Kidney (tissue), 13 donors: ENCODE measurements at regions not wholly inside any gene's neighbourhood (a gene's known extent, or its start where the extent isn't known, plus 50 kb on each side); places are given as distances from the start of the nearest gene placed in this dataset.
A peak's percentile ranks its signal among the peaks of the same experiment; 100 is the strongest.

Experiments
- DNase-seq, 5 donors: peaks; one replicate each; pipeline ENCODE4 v3.0.0-alpha.2; 2013 to 2020
- FAIRE-seq: peaks from 2 replicates; lab custom pipeline; 2012; peaks lifted over from hg19 to GRCh38; lab: Jason Lieb, UNC
- H3K27ac ChIP-seq, 2 donors: one replicate each; pipeline ENCODE4 v1.7.0; 2013; ENCODE audit warnings: low read depth in 2 of 2, low read length in 2 of 2, inconsistent platforms in 1 of 2
- H3K27me3 ChIP-seq: one replicate; pipeline ENCODE4 v1.7.1; 2013; ENCODE audit warnings: low read length, inconsistent platforms; ENCODE audit not compliant: control insufficient read depth, insufficient read depth
- H3K36me3 ChIP-seq, 3 donors: one replicate each; pipeline versions ENCODE4 v1.7.0 to v1.7.1; 2013; ENCODE audit warnings: low read length in 3 of 3, control low read depth in 1 of 3, inconsistent platforms in 1 of 3; ENCODE audit not compliant: insufficient read depth in 3 of 3, control insufficient read depth in 2 of 3
- H3K4me1 ChIP-seq, 3 donors: one replicate each; pipeline versions ENCODE4 v1.7.0 to v1.7.1; 2013; ENCODE audit warnings: low read length in 3 of 3, inconsistent platforms in 1 of 3, low read depth in 1 of 3; ENCODE audit not compliant: control insufficient read depth in 2 of 3, insufficient read depth in 2 of 3
- H3K4me3 ChIP-seq, 3 donors: one replicate each; pipeline versions ENCODE4 v1.7.0 to v1.8.1; 2013; ENCODE audit warnings: low read length in 3 of 3, control low read depth in 1 of 3, inconsistent platforms in 1 of 3
- H3K9ac ChIP-seq, 3 donors: one replicate each; pipeline versions ENCODE4 v1.7.0 to v1.7.1; 2013; ENCODE audit warnings: low read length in 3 of 3, control low read depth in 1 of 3, inconsistent platforms in 1 of 3
- H3K9me3 ChIP-seq, 3 donors: one replicate each; pipeline versions ENCODE4 v1.7.0 to v1.7.1; 2013; ENCODE audit warnings: low read length in 3 of 3, control low read depth in 1 of 3, inconsistent platforms in 1 of 3; ENCODE audit not compliant: control insufficient read depth in 2 of 3, insufficient read depth in 1 of 3
- intact Hi-C: fragments of 100-400 bp; cut with DNase I; formaldehyde crosslinking; loops from one replicate; pipeline ENCODE4 v1.11.1; 2022
- TF ChIP-seq, protein P1 (sequence below): IDR thresholded peaks from 3 replicates; pipeline ENCODE4 v1.5.1; 2012; ENCODE audit warnings: mild to moderate bottlenecking, moderate library complexity, borderline replicate concordance; ENCODE audit not compliant: insufficient read depth; ENCODE audit errors: extremely low read depth
- donor health status: control.
- donor health status: control.
- donor health status: control.
- donor health status: control.
- donor health status: control.
- donor health status: DM: yes; HTN: yes; CAD: no.
- donor health status: Normal renal cell carcinoma (clear cell type).

- FAIRE-seq (no peak), DNase-seq (no peak)
- Histone ChIP-seq H3K36me3 (no peaks in the 10 kb centered on the region), H3K27me3 (no peaks in the 10 kb centered on the region), H3K4me3 (no peak overlapping the region), H3K4me1 (no peaks in the 10 kb centered on the region), H3K27ac (no peak overlapping the region), H3K9ac (no peak overlapping the region), H3K9me3 (no peaks in the 10 kb centered on the region)
- TF ChIP-seq, protein P1, sequence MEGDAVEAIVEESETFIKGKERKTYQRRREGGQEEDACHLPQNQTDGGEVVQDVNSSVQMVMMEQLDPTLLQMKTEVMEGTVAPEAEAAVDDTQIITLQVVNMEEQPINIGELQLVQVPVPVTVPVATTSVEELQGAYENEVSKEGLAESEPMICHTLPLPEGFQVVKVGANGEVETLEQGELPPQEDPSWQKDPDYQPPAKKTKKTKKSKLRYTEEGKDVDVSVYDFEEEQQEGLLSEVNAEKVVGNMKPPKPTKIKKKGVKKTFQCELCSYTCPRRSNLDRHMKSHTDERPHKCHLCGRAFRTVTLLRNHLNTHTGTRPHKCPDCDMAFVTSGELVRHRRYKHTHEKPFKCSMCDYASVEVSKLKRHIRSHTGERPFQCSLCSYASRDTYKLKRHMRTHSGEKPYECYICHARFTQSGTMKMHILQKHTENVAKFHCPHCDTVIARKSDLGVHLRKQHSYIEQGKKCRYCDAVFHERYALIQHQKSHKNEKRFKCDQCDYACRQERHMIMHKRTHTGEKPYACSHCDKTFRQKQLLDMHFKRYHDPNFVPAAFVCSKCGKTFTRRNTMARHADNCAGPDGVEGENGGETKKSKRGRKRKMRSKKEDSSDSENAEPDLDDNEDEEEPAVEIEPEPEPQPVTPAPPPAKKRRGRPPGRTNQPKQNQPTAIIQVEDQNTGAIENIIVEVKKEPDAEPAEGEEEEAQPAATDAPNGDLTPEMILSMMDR: no peak
- intact Hi-C loops: no loop called here
Measured at GRCh38 chr9:30329431-30329830, 2055.0 kb upstream of the ACO1 start.

- Histone ChIP-seq H3K4me3 (no peak overlapping the region), H3K27me3 (no peaks in the 10 kb centered on the region), H3K27ac (no peak overlapping the region), H3K9ac (no peak overlapping the region), H3K4me1 (no peaks in the 10 kb centered on the region), H3K9me3 (no peaks in the 10 kb centered on the region), H3K36me3 (no peaks in the 10 kb centered on the region)
- FAIRE-seq (no peak), DNase-seq (peak in 1 of 5 donors; percentile 64)
- intact Hi-C loops: no loop called here
- TF ChIP-seq, protein P1: no peak
Measured at GRCh38 chr9:30348904-30349303, 2035.5 kb upstream of the ACO1 start.

DNA sequence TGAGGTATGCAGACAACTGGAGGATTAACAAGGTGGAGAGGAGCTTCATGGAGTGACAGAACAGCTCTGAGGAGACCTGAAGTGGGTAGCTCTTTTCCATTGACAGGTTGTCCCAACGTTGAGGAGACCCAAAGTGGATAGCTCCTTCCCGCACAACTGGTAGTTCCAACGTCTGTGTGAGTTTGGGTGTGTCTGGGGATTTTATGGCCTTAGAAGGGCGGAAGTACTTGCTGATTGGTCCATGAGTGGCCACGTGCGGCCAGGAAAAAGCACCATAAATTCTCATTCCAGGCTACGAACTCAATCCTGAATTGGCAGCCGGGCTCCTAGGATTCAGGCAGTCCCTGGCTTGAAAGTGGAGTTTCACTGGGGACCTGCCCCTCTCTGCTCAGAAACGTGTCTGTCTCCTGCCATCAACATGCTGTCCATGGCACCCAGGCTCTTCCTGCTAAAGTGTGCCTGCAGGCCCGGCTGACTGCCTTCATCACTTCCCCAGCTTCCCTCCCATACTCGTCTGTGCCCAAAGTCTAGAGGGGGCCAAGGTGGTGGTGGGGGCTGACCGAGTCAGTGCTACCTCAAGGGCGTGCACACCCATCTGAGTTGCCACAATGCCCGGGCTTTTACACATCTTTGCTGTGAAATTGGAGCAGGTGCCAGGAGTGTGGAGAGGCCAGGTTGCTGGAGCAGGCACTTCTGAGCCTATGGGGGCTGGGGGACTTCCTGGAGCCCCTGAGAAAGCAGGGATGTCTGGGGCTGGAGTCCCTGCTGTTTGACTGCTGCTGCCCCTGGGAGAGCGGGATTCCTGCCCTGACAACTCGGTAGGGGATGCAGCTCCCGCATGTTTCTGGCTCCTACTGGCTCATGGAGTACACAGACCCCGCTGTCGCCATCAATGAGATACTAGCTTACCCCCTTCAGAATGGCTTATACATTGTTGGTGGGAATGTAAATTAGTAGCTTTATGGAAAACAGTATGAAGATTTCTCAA, 2034.6 kb upstream of the ACO1 start:
- Histone ChIP-seq H3K4me1 (no peaks in the 10 kb centered on the region), H3K9me3 (no peaks in the 10 kb centered on the region), H3K36me3 (no peaks in the 10 kb centered on the region), H3K9ac (no peak overlapping the region), H3K27ac (no peak overlapping the region), H3K4me3 (no peak overlapping the region), H3K27me3 (no peaks in the 10 kb centered on the region)
- DNase-seq (peak in 1 of 5 donors; percentile 40), FAIRE-seq (no peak)
- TF ChIP-seq, protein P1: no peak
- intact Hi-C loops: no loop called here
